NCI-H345 treated with DMSO at 0.1 percent for 48 hours (cell line): ENCODE measurements at regions not wholly inside any gene's neighbourhood (a gene's known extent, or its start where the extent isn't known, plus 50 kb on each side); places are given as distances from the start of the nearest gene placed in this dataset.
"Not testable (repeated sequence)": the region's sequence is repeated elsewhere in the genome, so short reads cannot be mapped to it uniquely, and the experiment has no call there.

Experiments used
- DNase-seq: peaks from one replicate; lab custom pipeline; 2025; ENCODE audit not compliant: unreplicated experiment; lab: John Stamatoyannopoulos, UW

GRCh38 chr10:78096486-78096885, 62.8 kb downstream of the RPS24 start:
- DNase-seq = not testable (repeated sequence)

- not testable (repeated sequence) for DNase-seq
These were observed 68.9 kb downstream of the RPS24 start for GRCh38 chr10:78102593-78102992.

GRCh38 chr10:78109210-78109609, 75.5 kb downstream of the RPS24 start:
- no peak for DNase-seq

- no peak for DNase-seq
These were observed 81.6 kb downstream of the RPS24 start for GRCh38 chr10:78115135-78115853.

- DNase-seq = no peak
These were observed 82.7 kb downstream of the RPS24 start for GRCh38 chr10:78116361-78116760.

- no peak for DNase-seq
These were observed 84.9 kb downstream of the RPS24 start for GRCh38 chr10:78118591-78118990.

GRCh38 chr10:78121801-78122200, 88.1 kb downstream of the RPS24 start:
- DNase-seq = no peak

GRCh38 chr10:78124167-78124566, 90.5 kb downstream of the RPS24 start:
- DNase-seq = no peak

- DNase-seq = no peak
These were observed 95.5 kb downstream of the RPS24 start for GRCh38 chr10:78129211-78129610.

GRCh38 chr10:78130966-78131710, 97.5 kb downstream of the RPS24 start:
- DNase-seq = no peak

- DNase-seq = no peak
These were observed 101.2 kb downstream of the RPS24 start for GRCh38 chr10:78134773-78135306.

- no peak for DNase-seq
These were observed 103.5 kb downstream of the RPS24 start for GRCh38 chr10:78137147-78137546.

GRCh38 chr10:78139341-78139740, 105.7 kb downstream of the RPS24 start:
- no peak for DNase-seq

- DNase-seq = no peak
These were observed 106.5 kb downstream of the RPS24 start for GRCh38 chr10:78140066-78140630.

- DNase-seq = no peak
These were observed 109.9 kb downstream of the RPS24 start for GRCh38 chr10:78143576-78143975.

- no peak for DNase-seq
These were observed 112.5 kb downstream of the RPS24 start for GRCh38 chr10:78146200-78146599.

GRCh38 chr10:78147202-78147601, 113.5 kb downstream of the RPS24 start:
- no peak for DNase-seq

GRCh38 chr10:78148216-78148960, 114.7 kb downstream of the RPS24 start:
- no peak for DNase-seq

GRCh38 chr10:78148961-78149612, 115.4 kb downstream of the RPS24 start:
- DNase-seq = no peak

GRCh38 chr10:78150756-78151155, 117.1 kb downstream of the RPS24 start:
- DNase-seq = no peak

- DNase-seq = no peak
These were observed 122.1 kb downstream of the RPS24 start for GRCh38 chr10:78155722-78156121.
